ENCODE measurements at regions not wholly inside any gene's neighbourhood (a gene's known extent, or its start where the extent isn't known, plus 50 kb on each side); places are given as distances from the start of the nearest gene placed in this dataset.

- DNase-seq: no peak
- Histone ChIP-seq H3F3A (ENCODE audit: insufficient read depth, low read length) (no peaks in the 10 kb centered on the region), H3K9me3 (replicated peaks; ENCODE audit: insufficient read depth, low read length) (no peaks in the 10 kb centered on the region), H3K4me2 (ENCODE audit: low read depth, low read length) (no peak overlapping the region), H2AFZ (ENCODE audit: low read length) (no peak overlapping the region), H3K36me3 (replicated peaks; ENCODE audit: insufficient read depth, low read length) (no peaks in the 10 kb centered on the region), H3K9me2 (replicated peaks; ENCODE audit: insufficient read depth, low read length) (no peaks in the 10 kb centered on the region), H3K9ac (ENCODE audit: low read length) (no peak overlapping the region), H3K27ac (ENCODE audit: low read length) (no peak overlapping the region), H4K20me1 (ENCODE audit: insufficient read depth, low read length) (no peaks in the 10 kb centered on the region), H3K4me1 (ENCODE audit: low read length) (no peaks in the 10 kb centered on the region), H3K27me3 (replicated peaks; ENCODE audit: insufficient read depth, low read length) (no peaks in the 10 kb centered on the region), H3K4me3 (ENCODE audit: low read length) (no peak overlapping the region), H3K79me2 (ENCODE audit: low read length) (no peaks in the 10 kb centered on the region)
- TF ChIP-seq CTCF (IDR thresholded peaks at IDR 0.05; ENCODE audit: low read length) (no peak), EZH2phosphoT487 (IDR thresholded peaks at IDR 0.05; ENCODE audit: low read length) (no peak), EZH2 (optimal IDR thresholded peaks at IDR 0.05; ENCODE audit: low read depth, low read length) (no peak)
These were observed 669.1 kb downstream of the SATB2 start for GRCh38 chr2:198788676-198789075.

- Histone ChIP-seq H3K4me3 (ENCODE audit: low read length) (no peak overlapping the region), H3K9ac (ENCODE audit: low read length) (no peak overlapping the region), H3K36me3 (replicated peaks; ENCODE audit: insufficient read depth, low read length) (no peaks in the 10 kb centered on the region), H3F3A (ENCODE audit: insufficient read depth, low read length) (no peaks in the 10 kb centered on the region), H4K20me1 (ENCODE audit: insufficient read depth, low read length) (no peaks in the 10 kb centered on the region), H3K79me2 (ENCODE audit: low read length) (no peaks in the 10 kb centered on the region), H3K4me1 (ENCODE audit: low read length) (no peaks in the 10 kb centered on the region), H2AFZ (ENCODE audit: low read length) (no peak overlapping the region), H3K27ac (ENCODE audit: low read length) (no peak overlapping the region), H3K9me2 (replicated peaks; ENCODE audit: insufficient read depth, low read length) (no peaks in the 10 kb centered on the region), H3K9me3 (replicated peaks; ENCODE audit: insufficient read depth, low read length) (no peaks in the 10 kb centered on the region), H3K27me3 (replicated peaks; ENCODE audit: insufficient read depth, low read length) (no peaks in the 10 kb centered on the region), H3K4me2 (ENCODE audit: low read depth, low read length) (no peak overlapping the region)
- no peak for DNase-seq
- TF ChIP-seq CTCF (IDR thresholded peaks at IDR 0.05; ENCODE audit: low read length) (no peak), EZH2phosphoT487 (IDR thresholded peaks at IDR 0.05; ENCODE audit: low read length) (no peak), EZH2 (optimal IDR thresholded peaks at IDR 0.05; ENCODE audit: low read depth, low read length) (no peak)
These were observed 675.0 kb downstream of the SATB2 start for GRCh38 chr2:198782734-198783133.

GRCh38 chr2:198776616-198777406 lies 680.9 kb downstream of the SATB2 start:
- H3K4me1 ChIP-seq (ENCODE audit: low read length): no peaks in the 10 kb centered on the region
- no peaks in the 10 kb centered on the region for H3K27me3 ChIP-seq (replicated peaks; ENCODE audit: insufficient read depth, low read length)
- DNase-seq: no peak
- H3K27ac ChIP-seq (ENCODE audit: low read length): no peak overlapping the region
- H3F3A ChIP-seq (ENCODE audit: insufficient read depth, low read length): no peaks in the 10 kb centered on the region
- H2AFZ ChIP-seq (ENCODE audit: low read length): no peak overlapping the region
- H3K36me3 ChIP-seq (replicated peaks; ENCODE audit: insufficient read depth, low read length): no peaks in the 10 kb centered on the region
- no peaks in the 10 kb centered on the region for H3K9me2 ChIP-seq (replicated peaks; ENCODE audit: insufficient read depth, low read length)
- no peak overlapping the region for H3K4me3 ChIP-seq (ENCODE audit: low read length)
- no peaks in the 10 kb centered on the region for H4K20me1 ChIP-seq (ENCODE audit: insufficient read depth, low read length)
- H3K9ac ChIP-seq (ENCODE audit: low read length): no peak overlapping the region
- no peaks in the 10 kb centered on the region for H3K79me2 ChIP-seq (ENCODE audit: low read length)
- TF ChIP-seq EZH2phosphoT487 (IDR thresholded peaks at IDR 0.05; ENCODE audit: low read length) (no peak), EZH2 (optimal IDR thresholded peaks at IDR 0.05; ENCODE audit: low read depth, low read length) (no peak), CTCF (IDR thresholded peaks at IDR 0.05; ENCODE audit: low read length) (no peak)
- H3K4me2 ChIP-seq (ENCODE audit: low read depth, low read length): no peak overlapping the region
- no peaks in the 10 kb centered on the region for H3K9me3 ChIP-seq (replicated peaks; ENCODE audit: insufficient read depth, low read length)
